ENCODE measurements at regions not wholly inside any gene's neighbourhood (a gene's known extent, or its start where the extent isn't known, plus 50 kb on each side); places are given as distances from the start of the nearest gene placed in this dataset.

GRCh38 chr2:60643747-60644146 lies 90.3 kb upstream of the BCL11A start:
- TF ChIP-seq POLR2A (IDR thresholded peaks at IDR 0.05) (no peak), EP300 (IDR thresholded peaks at IDR 0.05) (no peak)

Measured in tibial nerve (tissue), 3 donors.